ENCODE measurements at regions not wholly inside any gene's neighbourhood (a gene's known extent, or its start where the extent isn't known, plus 50 kb on each side); places are given as distances from the start of the nearest gene placed in this dataset.

DNA sequence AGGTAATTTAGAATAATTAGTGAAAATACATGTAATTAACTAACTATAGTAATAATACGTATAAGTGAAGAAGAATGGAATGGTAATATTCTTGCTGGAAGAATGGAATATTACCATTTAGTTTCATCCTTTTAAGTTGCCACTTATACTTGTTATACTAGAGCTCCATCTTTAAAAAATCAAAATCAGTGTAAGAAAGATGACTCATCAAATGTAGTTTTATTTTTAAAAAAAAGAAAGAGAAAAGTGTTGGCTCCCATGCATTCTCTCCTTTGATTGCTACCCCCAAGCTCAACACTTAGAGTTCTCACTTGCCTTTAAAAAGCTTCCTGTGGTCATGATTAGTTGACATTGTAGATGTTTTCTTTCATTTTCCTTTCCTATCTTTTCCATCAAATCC, 82.4 kb upstream of the KIF2B start:
- intact Hi-C loops (cut with DNase I): no loop called here
- Histone ChIP-seq H3K4me3 (no peak overlapping the region), H3K9me3 (no peaks in the 10 kb centered on the region), H3K36me3 (no peaks in the 10 kb centered on the region), H3K27ac (no peak overlapping the region), H3K27me3 (no peaks in the 10 kb centered on the region), H3K4me1 (no peaks in the 10 kb centered on the region)
- ATAC-seq (no peak), DNase-seq (no peak)
- TF ChIP-seq, protein P1, sequence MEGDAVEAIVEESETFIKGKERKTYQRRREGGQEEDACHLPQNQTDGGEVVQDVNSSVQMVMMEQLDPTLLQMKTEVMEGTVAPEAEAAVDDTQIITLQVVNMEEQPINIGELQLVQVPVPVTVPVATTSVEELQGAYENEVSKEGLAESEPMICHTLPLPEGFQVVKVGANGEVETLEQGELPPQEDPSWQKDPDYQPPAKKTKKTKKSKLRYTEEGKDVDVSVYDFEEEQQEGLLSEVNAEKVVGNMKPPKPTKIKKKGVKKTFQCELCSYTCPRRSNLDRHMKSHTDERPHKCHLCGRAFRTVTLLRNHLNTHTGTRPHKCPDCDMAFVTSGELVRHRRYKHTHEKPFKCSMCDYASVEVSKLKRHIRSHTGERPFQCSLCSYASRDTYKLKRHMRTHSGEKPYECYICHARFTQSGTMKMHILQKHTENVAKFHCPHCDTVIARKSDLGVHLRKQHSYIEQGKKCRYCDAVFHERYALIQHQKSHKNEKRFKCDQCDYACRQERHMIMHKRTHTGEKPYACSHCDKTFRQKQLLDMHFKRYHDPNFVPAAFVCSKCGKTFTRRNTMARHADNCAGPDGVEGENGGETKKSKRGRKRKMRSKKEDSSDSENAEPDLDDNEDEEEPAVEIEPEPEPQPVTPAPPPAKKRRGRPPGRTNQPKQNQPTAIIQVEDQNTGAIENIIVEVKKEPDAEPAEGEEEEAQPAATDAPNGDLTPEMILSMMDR (IDR thresholded peaks at IDR 0.05): no peak

DNA sequence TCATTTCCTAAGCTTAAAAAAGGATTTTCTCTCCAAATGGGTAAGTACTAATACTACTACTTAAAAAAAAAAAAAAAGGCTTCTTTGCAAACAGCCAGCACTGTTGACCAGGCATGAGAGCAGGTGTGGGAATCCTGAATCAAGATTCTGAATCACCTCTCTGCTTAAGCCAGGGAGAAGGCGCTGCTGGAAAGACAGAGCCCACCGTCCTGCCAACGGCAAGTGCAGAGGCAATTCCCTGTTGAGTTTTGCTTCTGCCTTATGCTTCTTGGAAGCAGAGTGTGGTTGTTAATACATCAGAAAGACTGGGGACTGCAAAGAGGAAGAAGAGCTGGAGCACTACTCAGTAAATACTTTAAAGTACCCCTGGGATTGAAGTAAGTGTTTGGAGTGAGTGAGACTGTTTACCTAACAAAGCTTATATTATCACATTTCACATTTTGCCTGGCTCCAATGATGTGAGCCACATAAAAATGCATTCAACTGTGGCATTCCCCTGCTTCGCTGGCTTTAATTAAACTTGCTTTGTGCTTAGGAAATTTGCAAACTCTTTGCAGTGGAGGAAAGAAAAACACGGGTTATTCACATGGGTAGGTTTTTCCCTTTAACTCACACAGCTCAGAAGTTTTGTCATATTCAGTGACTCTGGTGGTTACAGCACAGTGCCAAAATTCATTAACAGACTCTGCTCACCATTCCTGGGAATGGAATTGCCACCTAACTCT, 86.0 kb upstream of the KIF2B start:
- H3K9me3 ChIP-seq: no peaks in the 10 kb centered on the region
- TF ChIP-seq, protein P1 (IDR thresholded peaks at IDR 0.05): no peak
- H3K36me3 ChIP-seq: no peaks in the 10 kb centered on the region
- intact Hi-C loops (cut with DNase I): no loop called here
- ATAC-seq: no peak
- DNase-seq: no peak
- no peaks in the 10 kb centered on the region for H3K27me3 ChIP-seq
- H3K27ac ChIP-seq: no peak overlapping the region
- no peaks in the 10 kb centered on the region for H3K4me1 ChIP-seq
- H3K4me3 ChIP-seq: no peak overlapping the region

DNA sequence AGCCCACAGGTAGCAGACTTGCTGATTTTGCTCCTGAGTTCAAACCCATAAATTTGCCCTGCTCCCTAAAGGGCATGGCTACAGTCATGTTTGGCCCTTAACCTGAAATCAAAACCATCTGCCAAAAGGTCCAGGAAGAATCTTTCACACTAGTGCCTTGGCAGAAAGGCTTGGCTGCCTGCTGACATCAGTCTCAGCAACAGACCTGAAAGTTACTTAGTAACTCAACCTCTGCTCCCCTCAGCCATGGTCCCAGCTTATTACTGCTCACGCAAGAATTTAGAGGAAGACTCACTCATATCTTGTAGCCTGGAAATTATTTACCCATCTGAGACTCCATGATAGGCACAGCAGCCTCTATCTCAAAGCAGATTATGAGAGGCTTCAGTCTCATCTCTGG, 98.0 kb upstream of the KIF2B start:
- DNase-seq (no peak), ATAC-seq (no peak)
- Histone ChIP-seq H3K27me3 (no peaks in the 10 kb centered on the region), H3K27ac (no peak overlapping the region), H3K4me1 (no peaks in the 10 kb centered on the region), H3K9me3 (peaks cover 0 to 19% of the 10 kb centered on the region in 2 donors), H3K4me3 (no peak overlapping the region), H3K36me3 (no peaks in the 10 kb centered on the region)
- intact Hi-C loops (cut with DNase I): no loop called here
- TF ChIP-seq, protein P1 (IDR thresholded peaks at IDR 0.05): no peak

DNA sequence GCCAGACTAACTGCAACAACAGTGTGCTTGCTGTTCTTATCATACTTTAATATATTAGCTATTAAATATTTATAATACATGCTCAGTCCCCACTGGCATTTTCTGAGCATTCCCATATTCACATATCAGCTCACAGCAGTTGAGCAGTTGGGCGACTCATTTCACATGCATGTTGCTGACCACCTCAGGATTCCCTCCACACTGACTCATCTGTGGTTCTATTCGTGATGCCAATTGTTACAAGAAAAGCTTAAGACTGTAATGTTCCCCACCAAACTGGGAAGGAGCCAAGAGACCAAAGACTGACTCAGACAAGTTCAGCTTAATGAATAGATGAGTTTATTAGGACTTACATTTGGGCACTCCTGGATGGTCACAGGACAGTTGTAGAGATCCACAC, 100.3 kb upstream of the KIF2B start:
- TF ChIP-seq, protein P1 (IDR thresholded peaks at IDR 0.05): no peak
- Histone ChIP-seq H3K9me3 (peaks cover 0 to 17% of the 10 kb centered on the region in 2 donors), H3K27me3 (no peaks in the 10 kb centered on the region), H3K36me3 (no peaks in the 10 kb centered on the region), H3K4me1 (no peaks in the 10 kb centered on the region), H3K27ac (no peak overlapping the region), H3K4me3 (no peak overlapping the region)
- DNase-seq (no peak), ATAC-seq (peak; percentile 70)
- intact Hi-C loops (cut with DNase I): no loop called here

DNA sequence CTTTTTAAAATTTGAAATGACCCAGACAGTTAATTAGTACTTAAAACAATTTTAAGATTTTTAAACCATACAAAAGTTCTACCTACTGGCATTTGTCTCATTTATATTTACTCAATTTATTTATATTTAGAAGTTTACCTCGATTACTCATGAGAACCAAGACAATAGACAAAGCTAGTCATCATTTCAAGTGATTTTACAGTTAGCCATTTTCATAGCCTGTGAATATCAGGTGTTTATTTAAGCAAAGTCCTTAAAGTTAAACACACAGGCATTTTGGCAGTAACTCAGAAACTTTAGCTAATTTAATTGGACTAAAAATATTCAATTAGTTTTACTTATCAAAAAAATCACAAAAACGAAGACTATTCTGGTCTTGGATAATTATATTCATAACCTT, 101.6 kb upstream of the KIF2B start:
- no peak for ATAC-seq
- intact Hi-C loops (cut with DNase I): no loop called here
- TF ChIP-seq, protein P1 (IDR thresholded peaks at IDR 0.05): no peak
- Histone ChIP-seq H3K36me3 (no peaks in the 10 kb centered on the region), H3K4me1 (no peaks in the 10 kb centered on the region), H3K4me3 (no peak overlapping the region), H3K27me3 (no peaks in the 10 kb centered on the region), H3K9me3 (peaks cover 0 to 11% of the 10 kb centered on the region in 2 donors), H3K27ac (no peak overlapping the region)
- no peak for DNase-seq

Measured in left lung (tissue), 4 donors.